Transverse colon (tissue), 4 donors: ENCODE measurements at regions not wholly inside any gene's neighbourhood (a gene's known extent, or its start where the extent isn't known, plus 50 kb on each side); places are given as distances from the start of the nearest gene placed in this dataset.

Experiments
- POLR2A ChIP-seq: fragments of 450-650 bp; IDR thresholded peaks from one replicate; pipeline ENCODE4 v1.6.1; 2016; ENCODE audit warnings: antibody characterized with exemption, mild to moderate bottlenecking, moderate library complexity
- POLR2AphosphoS5 ChIP-seq, 3 donors: sonication (generic); formaldehyde crosslinking; IDR thresholded peaks; one replicate each; pipeline ENCODE4 v1.6.1; 2016; ENCODE audit warnings: antibody characterized with exemption in 3 of 3
- TF ChIP-seq, protein P1 (sequence below), 5 experiments: fragments of 200-600 bp in 3 of 5; fragments of 450-650 bp in 2 of 5; sonication (generic) in 3 of 5; IDR thresholded peaks; 1 replicate in 2 of 5; 2 replicates in 3 of 5; pipeline ENCODE4 v1.5.1; 2016 to 2017; ENCODE audit warnings: antibody characterized with exemption in 5 of 5, inconsistent platforms in 3 of 5, mild to moderate bottlenecking in 2 of 5, moderate library complexity in 1 of 5

DNA sequence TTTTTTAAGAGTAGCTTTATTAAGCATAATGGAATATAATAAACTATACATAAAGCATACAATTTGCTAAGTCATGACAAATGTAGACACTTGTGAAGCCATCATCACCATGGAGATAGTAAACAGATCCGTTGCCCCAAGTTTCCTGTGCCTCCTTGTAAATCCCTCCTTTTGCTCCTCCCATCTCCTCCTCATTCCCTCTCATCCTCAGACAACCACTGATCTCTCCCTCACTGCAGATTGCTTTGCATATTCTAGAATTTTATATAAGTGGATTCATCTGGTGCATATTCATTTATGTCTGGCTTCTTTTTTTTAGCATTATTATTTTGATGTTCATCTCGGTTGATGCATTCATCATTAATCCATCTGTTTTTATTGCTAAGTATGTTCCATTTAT is 67.0 kb downstream of the CYTL1 start:
- TF ChIP-seq POLR2AphosphoS5 (IDR thresholded peaks at IDR 0.05) (no peak), POLR2A (no peak)
- TF ChIP-seq, protein P1, sequence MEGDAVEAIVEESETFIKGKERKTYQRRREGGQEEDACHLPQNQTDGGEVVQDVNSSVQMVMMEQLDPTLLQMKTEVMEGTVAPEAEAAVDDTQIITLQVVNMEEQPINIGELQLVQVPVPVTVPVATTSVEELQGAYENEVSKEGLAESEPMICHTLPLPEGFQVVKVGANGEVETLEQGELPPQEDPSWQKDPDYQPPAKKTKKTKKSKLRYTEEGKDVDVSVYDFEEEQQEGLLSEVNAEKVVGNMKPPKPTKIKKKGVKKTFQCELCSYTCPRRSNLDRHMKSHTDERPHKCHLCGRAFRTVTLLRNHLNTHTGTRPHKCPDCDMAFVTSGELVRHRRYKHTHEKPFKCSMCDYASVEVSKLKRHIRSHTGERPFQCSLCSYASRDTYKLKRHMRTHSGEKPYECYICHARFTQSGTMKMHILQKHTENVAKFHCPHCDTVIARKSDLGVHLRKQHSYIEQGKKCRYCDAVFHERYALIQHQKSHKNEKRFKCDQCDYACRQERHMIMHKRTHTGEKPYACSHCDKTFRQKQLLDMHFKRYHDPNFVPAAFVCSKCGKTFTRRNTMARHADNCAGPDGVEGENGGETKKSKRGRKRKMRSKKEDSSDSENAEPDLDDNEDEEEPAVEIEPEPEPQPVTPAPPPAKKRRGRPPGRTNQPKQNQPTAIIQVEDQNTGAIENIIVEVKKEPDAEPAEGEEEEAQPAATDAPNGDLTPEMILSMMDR (IDR thresholded peaks at IDR 0.05), result no peak
